Thymus (tissue), 11 donors: ENCODE measurements at regions not wholly inside any gene's neighbourhood (a gene's known extent, or its start where the extent isn't known, plus 50 kb on each side); places are given as distances from the start of the nearest gene placed in this dataset.

Experiments
- DNase-seq, 9 donors: peaks; one replicate each; pipeline ENCODE4 v3.0.0-alpha.2; 2013; ENCODE audit warnings: low spot score in 9 of 9, low read depth in 6 of 9, missing footprints in 1 of 9
- H3K27ac ChIP-seq, 2 donors: one replicate each; pipeline ENCODE4 v1.5.1; 2013; ENCODE audit warnings: control low read depth in 1 of 2, low read depth in 1 of 2, low read length in 1 of 2, mild to moderate bottlenecking in 1 of 2, moderate library complexity in 1 of 2
- H3K27me3 ChIP-seq, 2 donors: one replicate each; pipeline ENCODE4 v1.5.1; 2013; ENCODE audit warnings: low read length in 1 of 2; ENCODE audit not compliant: control insufficient read depth in 2 of 2, insufficient read depth in 1 of 2
- H3K36me3 ChIP-seq, 2 donors: one replicate each; pipeline ENCODE4 v1.5.1; 2013; ENCODE audit warnings: low read length in 1 of 2, mild to moderate bottlenecking in 1 of 2, moderate library complexity in 1 of 2; ENCODE audit not compliant: control insufficient read depth in 2 of 2, insufficient read depth in 2 of 2
- H3K4me1 ChIP-seq, 2 donors: one replicate each; pipeline ENCODE4 v1.5.1; 2013; ENCODE audit warnings: low read length in 2 of 2; ENCODE audit not compliant: control insufficient read depth in 2 of 2, insufficient read depth in 2 of 2
- H3K4me3 ChIP-seq, 2 donors: one replicate each; pipeline ENCODE4 v1.5.1; 2013; ENCODE audit warnings: low read length in 2 of 2, control low read depth in 1 of 2, mild to moderate bottlenecking in 1 of 2
- H3K9me3 ChIP-seq, 2 donors: one replicate each; pipeline ENCODE4 v1.5.1; 2013; ENCODE audit warnings: low read length in 1 of 2, mild to moderate bottlenecking in 1 of 2; ENCODE audit not compliant: control insufficient read depth in 2 of 2, insufficient read depth in 1 of 2
- WGBS: extraction: QIAGEN DNeasy Blood & Tissue Kit; methylation state at CpG from one replicate; pipeline ENCODE4 v1.1.7; 2013; 5-methylcytosine and 5-hydroxymethylcytosine counted together
- donor health status: healthy.

DNA sequence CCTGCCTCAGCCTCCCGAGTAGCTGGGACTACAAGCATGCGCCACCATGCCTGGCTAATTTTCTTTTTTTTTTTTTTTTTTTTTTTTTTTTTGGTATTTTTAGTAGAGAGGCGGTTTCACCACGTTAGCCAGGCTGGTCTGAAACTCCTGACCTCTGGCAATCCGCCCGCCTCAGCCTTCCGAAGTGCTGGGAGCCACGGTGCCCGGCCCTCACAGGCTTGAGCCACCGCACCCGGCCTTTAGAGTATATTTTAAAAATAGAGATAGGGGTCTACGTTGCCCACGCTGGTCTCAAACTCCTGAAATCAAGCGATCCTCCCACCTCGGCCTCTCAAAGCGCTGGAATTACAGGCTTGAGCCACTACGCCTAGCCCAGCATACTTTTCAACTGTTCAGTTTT is 93.4 kb upstream of the CHD2 start:
- WGBS = 90% methylated on average over 17 of the region's 17 CpGs
- DNase-seq = no peak
- peaks cover 16 to 29% of the 10 kb centered on the region in 2 donors for H3K4me1 ChIP-seq

DNA sequence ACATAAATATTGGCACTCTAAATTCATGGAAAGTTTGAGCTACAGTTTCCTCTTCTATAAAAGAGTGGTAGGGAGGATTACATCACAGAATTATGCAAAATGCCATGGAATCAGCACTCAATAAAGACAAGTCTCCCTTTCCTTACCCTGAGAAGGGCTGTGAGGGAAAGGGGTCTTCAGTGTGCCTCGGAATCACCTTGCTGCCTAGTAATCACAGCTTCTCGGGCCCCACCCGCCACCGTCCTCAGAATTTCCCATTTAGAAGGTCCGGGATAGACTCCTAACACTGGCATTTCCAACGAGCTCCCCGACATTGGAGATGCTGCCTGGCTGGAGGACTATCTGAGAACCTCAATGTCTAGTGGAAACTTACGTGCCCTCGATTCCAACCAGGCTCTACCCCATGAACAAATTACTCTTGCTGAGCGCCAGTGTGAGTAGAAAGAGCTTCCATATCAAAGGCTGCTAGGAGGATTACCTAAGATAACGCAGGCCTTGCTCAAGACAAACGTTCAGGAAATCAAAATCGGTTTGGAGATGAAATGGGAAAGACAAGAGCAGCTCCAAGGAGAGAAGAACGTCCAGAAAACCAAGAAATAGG is 92.1 kb upstream of the CHD2 start:
- H3K36me3 ChIP-seq = no peaks in the 10 kb centered on the region
- H3K4me1 ChIP-seq = peaks cover 16 to 35% of the 10 kb centered on the region in 2 donors
- H3K4me3 ChIP-seq = peak overlapping the region; percentile 66 to 75
- 61% methylated on average over 14 of the region's 14 CpGs for WGBS
- H3K27ac ChIP-seq = peak overlapping the region; percentile 96 to 97
- H3K27me3 ChIP-seq = no peaks in the 10 kb centered on the region
- H3K9me3 ChIP-seq = peaks cover 0 to 3% of the 10 kb centered on the region in 2 donors
- peak in 2 of 9 donors; percentile 46 to 78 for DNase-seq

More for the DNA sequence above, 93.4 kb upstream of the CHD2 start:
- no peak overlapping the region for H3K27ac ChIP-seq
- H3K9me3 ChIP-seq = no peaks in the 10 kb centered on the region
- no peaks in the 10 kb centered on the region for H3K36me3 ChIP-seq
- H3K27me3 ChIP-seq = no peaks in the 10 kb centered on the region
- no peak overlapping the region for H3K4me3 ChIP-seq

DNA sequence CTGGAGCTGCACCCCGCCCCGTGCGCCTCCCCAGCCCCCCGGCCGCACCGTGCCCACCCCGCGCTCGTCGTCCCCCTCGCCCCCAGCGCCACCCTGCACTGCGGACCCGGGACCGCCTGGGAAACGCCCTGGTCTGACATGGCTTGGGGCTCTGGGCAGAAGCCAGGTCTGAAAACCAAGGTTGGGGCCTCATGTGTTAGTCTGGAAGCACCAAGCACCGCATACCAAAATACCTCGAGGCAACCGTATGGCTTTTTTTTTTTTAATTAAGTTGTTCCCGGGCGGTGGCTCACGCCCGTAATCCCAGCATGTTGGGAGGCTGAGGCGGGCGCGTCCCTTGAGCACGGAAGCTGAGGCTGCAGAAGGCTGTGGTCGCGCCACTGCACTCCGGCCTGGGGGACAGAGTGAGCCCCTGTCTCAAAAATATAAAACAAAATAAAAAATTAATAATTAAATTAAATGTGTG is 91.5 kb upstream of the CHD2 start:
- Histone ChIP-seq H3K27ac (peak overlapping the region; percentile 96 to 97), H3K27me3 (no peaks in the 10 kb centered on the region), H3K36me3 (no peaks in the 10 kb centered on the region), H3K9me3 (peaks cover 0 to 5% of the 10 kb centered on the region in 2 donors), H3K4me3 (peak overlapping the region; percentile 66 to 75), H3K4me1 (peaks cover 12 to 36% of the 10 kb centered on the region in 2 donors)
- DNase-seq = no peak
- 3% methylated on average over 30 of the region's 30 CpGs for WGBS

DNA sequence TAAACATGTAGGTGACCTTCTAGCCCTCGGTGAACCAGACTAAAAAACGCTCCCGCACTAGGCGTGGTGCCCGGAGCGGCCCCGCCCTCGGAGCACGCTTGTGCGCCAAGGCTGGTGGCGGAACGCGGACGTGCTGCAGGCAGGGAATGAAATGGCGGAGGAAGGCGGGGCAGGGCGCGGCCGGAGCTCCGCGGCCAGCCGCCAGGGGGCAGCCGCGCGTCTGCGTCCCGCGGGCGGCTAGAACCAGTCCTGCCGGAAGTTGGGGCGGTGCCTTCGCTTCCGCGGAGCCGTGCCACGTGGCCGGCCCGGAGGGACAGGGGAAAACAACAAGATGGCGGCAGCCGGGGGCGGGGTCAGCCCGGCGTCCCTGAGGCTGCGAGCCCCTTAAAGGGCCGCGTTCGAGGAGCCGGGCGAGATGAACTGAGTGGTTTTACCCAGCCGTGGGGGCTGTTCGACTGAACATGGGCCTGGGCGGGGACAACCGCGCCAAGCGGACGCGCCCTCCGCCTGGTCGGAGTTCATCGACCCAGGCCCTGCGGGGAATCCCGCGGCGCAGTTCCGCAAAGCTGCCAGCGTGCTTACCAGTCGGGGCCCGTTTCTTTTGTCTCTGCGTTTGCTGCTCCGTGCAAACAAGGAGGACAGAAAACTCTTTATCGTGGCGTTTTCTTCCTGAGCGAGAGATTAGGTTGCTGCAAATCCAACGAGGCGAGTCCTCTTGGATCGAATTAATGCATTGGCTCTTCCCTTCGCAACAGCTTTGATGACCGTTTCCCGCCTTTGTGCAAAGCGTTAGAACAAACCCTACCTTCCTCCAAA is 90.9 kb upstream of the CHD2 start:
- WGBS = under 1% methylated on average over 80 of the region's 80 CpGs
- Histone ChIP-seq H3K9me3 (peaks cover 0 to 5% of the 10 kb centered on the region in 2 donors), H3K27me3 (no peaks in the 10 kb centered on the region), H3K4me3 (peak overlapping the region; percentile 66 to 75), H3K27ac (peak overlapping the region; percentile 97 to 98), H3K4me1 (peaks cover 12 to 35% of the 10 kb centered on the region in 2 donors), H3K36me3 (no peaks in the 10 kb centered on the region)
- DNase-seq = peak in 8 of 9 donors; percentile 95 to 100 (median 98)

DNA sequence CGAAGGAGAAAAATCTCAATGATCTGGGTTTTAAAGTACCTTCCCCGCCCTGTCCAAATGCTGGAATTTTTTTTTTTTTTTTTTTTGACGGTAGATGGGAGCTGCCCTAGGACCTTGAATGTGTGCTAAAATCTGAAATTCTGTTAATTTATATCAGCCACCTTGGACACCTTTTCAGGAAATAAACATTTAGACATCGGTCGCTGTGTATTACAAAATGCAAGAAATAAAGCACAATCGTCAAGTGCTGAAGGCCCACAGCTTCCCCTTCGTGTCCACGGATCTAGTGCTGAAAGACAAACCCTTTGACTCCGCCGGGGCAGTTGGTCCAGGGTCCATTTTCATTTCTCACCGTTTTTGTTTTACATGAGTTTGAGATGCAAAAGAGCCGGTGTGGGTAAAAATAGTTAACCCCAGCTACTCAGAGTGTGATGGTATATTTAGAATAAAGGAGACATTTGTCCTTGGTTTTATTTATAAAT is 90.2 kb upstream of the CHD2 start:
- 7% methylated on average over 12 of the region's 12 CpGs for WGBS
- Histone ChIP-seq H3K4me1 (peaks cover 12 to 35% of the 10 kb centered on the region in 2 donors), H3K27me3 (no peaks in the 10 kb centered on the region), H3K4me3 (peak overlapping the region; percentile 61 to 66), H3K9me3 (peaks cover 0 to 5% of the 10 kb centered on the region in 2 donors), H3K36me3 (no peaks in the 10 kb centered on the region), H3K27ac (peak overlapping the region; percentile 96 to 98)
- peak in 1 of 9 donors; percentile 78 for DNase-seq

DNA sequence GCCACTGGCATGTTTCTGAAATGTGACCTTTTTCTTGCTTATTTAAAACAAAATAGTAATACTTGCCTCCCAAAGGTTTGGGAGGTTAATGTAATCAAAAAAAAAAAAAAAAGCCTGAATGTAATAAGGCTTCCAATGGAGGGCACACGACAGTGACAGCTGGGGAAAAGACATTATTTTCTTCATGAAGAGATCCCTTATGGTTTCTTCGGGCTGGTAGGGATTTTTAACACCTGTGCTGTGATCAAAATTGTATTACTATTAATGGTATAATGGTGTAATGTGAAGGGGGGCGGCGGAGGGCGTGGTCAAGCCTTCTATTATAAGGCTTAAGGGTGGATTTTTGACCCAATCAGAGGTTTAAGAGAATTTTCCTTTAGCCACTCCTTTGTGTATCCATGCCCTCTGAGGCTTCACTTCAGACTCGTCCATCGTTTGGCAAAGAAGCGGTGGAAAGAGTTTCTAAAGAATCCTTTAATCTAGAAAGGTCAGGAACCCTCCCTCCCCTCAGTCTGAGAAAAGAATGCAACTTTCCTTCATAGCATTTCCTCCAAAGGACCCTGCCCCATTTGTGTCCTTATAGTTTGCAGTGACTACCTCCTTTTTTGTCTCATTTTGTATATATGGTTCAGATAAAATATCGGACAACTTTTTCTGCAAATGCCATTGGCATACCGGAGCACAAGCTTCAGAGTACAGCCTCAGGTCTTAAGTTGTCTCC is 89.5 kb upstream of the CHD2 start:
- Histone ChIP-seq H3K27me3 (no peaks in the 10 kb centered on the region), H3K27ac (peak overlapping the region; percentile 96 to 98), H3K4me1 (peaks cover 12 to 35% of the 10 kb centered on the region in 2 donors), H3K36me3 (no peaks in the 10 kb centered on the region), H3K9me3 (peaks cover 0 to 5% of the 10 kb centered on the region in 2 donors), H3K4me3 (peak overlapping the region; percentile 61 to 66)
- peak in 1 of 9 donors; percentile 61 for DNase-seq
- WGBS = 27% methylated on average over 10 of the region's 10 CpGs

DNA sequence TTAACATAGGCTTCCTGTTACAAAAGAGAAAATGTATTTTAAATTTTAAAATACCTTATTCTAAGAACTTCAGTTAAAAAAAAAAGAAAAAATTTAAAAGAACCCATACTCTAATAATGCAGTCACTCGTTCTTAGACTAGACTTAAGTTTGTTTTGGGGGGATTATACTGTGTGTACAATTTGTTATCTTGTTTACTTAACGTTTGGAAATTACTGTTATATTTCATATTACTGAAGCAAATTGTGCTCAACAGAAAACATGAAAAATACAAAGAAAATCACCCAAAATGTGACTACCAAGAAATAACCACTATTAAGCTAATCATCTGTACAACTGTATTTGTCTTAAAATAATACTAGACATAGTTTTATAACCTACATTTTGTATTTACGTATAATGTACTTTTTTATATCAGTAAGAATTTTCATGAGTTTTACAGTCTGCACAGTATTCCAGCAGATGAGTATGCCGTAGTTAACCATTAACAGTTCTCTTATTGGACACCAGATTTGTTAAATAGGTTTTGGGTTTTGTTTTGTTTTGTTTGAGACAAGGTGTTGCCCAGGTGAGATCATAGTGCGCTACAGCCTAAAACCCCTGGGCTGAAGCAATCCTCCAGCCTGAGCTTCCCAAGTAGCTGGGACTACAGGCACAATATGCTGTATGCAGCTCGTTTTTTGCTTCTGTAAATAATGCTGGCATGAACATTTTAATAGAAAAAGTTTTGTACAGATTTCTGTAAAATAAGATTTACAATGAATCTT is 88.8 kb upstream of the CHD2 start:
- H3K27me3 ChIP-seq = no peaks in the 10 kb centered on the region
- 80% methylated on average over 6 of the region's 6 CpGs for WGBS
- DNase-seq = peak in 1 of 9 donors; percentile 34
- peaks cover 12 to 35% of the 10 kb centered on the region in 2 donors for H3K4me1 ChIP-seq
- peaks cover 0 to 5% of the 10 kb centered on the region in 2 donors for H3K9me3 ChIP-seq
- peak overlapping the region; percentile 61 to 66 for H3K4me3 ChIP-seq
- no peaks in the 10 kb centered on the region for H3K36me3 ChIP-seq
- H3K27ac ChIP-seq = peak overlapping the region; percentile 80 to 98

DNA sequence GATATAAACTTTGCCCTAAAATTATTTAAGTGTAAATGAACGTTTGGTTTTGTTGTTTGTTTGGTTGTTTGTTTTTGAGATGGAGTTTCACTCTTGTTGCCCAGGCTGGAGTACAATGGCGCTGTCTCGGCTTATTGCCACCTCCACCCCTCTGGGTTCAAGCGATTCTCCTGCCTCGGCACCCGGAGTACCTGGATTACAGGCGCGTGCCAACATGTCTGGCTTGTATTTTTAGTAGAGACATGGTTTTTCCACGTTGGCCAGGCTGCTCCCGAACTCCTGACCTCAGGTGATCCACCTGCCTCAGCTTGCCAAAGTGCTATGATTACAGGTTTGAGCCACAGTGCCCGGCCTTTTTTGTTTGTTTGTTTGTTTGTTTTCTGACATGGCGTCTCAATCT is 87.9 kb upstream of the CHD2 start:
- peaks cover 12 to 36% of the 10 kb centered on the region in 2 donors for H3K4me1 ChIP-seq
- no peaks in the 10 kb centered on the region for H3K36me3 ChIP-seq
- 97% methylated on average over 12 of the region's 12 CpGs for WGBS
- H3K9me3 ChIP-seq = peaks cover 0 to 5% of the 10 kb centered on the region in 2 donors
- H3K27me3 ChIP-seq = no peaks in the 10 kb centered on the region
- H3K27ac ChIP-seq = peak overlapping the region; percentile 31 to 98
- no peak for DNase-seq
- no peak overlapping the region for H3K4me3 ChIP-seq
